22Rv1 (cell line): ENCODE measurements at regions not wholly inside any gene's neighbourhood (a gene's known extent, or its start where the extent isn't known, plus 50 kb on each side); places are given as distances from the start of the nearest gene placed in this dataset.

Experiments
- ZFX ChIP-seq: fragments of 450-650 bp; IDR thresholded peaks from 2 replicates; pipeline ENCODE4 v1.6.1; 2017; ENCODE audit warnings: antibody characterized with exemption, borderline replicate concordance
- TF ChIP-seq, protein P1 (sequence below): fragments of 450-650 bp; IDR thresholded peaks from 2 replicates; pipeline ENCODE4 v1.5.1; 2017; ENCODE audit warnings: mild to moderate bottlenecking

DNA sequence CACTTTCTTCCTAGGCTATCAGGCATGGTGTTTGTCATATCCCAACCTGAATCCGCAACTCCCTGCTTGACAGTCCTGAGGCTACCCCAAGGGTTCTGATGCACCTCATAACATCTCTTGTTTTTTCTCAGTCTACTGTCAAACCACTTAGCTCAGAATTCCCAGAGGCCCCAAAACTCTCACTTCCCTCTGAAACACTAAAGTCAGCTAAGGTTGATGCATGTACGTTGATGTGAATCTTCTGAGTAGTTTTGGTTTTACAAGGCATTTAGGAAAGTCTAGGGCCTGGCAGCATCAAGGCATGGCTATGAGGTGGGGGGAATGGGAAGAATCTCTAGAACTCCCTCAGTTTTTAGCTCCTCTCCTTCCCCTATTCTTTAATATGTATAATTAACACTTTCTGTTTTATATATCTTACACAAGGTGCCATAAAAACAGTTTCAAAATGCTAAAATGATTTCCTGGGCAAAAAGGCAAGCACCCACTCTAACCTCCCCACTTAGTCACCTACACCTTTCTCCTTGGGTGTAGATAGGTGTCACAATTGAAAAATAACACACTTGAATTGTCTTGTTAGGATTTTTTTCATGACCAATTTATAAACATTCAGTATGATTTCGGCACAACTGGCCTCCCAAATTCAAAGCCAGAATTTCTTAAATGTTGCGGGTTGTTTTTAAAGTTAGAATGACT is 71.4 kb upstream of the TANK start:
- TF ChIP-seq, protein P1, sequence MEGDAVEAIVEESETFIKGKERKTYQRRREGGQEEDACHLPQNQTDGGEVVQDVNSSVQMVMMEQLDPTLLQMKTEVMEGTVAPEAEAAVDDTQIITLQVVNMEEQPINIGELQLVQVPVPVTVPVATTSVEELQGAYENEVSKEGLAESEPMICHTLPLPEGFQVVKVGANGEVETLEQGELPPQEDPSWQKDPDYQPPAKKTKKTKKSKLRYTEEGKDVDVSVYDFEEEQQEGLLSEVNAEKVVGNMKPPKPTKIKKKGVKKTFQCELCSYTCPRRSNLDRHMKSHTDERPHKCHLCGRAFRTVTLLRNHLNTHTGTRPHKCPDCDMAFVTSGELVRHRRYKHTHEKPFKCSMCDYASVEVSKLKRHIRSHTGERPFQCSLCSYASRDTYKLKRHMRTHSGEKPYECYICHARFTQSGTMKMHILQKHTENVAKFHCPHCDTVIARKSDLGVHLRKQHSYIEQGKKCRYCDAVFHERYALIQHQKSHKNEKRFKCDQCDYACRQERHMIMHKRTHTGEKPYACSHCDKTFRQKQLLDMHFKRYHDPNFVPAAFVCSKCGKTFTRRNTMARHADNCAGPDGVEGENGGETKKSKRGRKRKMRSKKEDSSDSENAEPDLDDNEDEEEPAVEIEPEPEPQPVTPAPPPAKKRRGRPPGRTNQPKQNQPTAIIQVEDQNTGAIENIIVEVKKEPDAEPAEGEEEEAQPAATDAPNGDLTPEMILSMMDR, result no peak
- no peak for TF ChIP-seq ZFX
